SU-DHL-6 (cell line): ENCODE measurements at regions not wholly inside any gene's neighbourhood (a gene's known extent, or its start where the extent isn't known, plus 50 kb on each side); places are given as distances from the start of the nearest gene placed in this dataset.

ENCODE experiments used
- H2AFZ ChIP-seq: fragments of 200-600 bp; sonication (generic); 2 replicates; pipeline ENCODE4 v1.6.1; 2014; ENCODE audit warnings: low read depth, mild to moderate bottlenecking, moderate library complexity, mixed read lengths, antibody characterized with exemption, low read length; ENCODE audit not compliant: severe bottlenecking
- H3F3A ChIP-seq: fragments of 200-600 bp; shearing (Covaris generic); 2 replicates; pipeline ENCODE4 v1.6.0; 2016; ENCODE audit warnings: antibody characterized with exemption, mild to moderate bottlenecking; ENCODE audit not compliant: insufficient read depth
- H3K27ac ChIP-seq: fragments of 200-600 bp; sonication (generic); 2 replicates; pipeline ENCODE4 v1.5.1; 2016; ENCODE audit warnings: low read depth, mild to moderate bottlenecking, low read length, moderate library complexity, mixed read lengths
- H3K27me3 ChIP-seq: fragments of 200-600 bp; sonication (generic), shearing (Covaris generic); 2 replicates; pipeline ENCODE4 v1.6.0; 2014; ENCODE audit warnings: mild to moderate bottlenecking, low read length
- H3K36me3 ChIP-seq: fragments of 200-600 bp; sonication (generic); 2 replicates; pipeline ENCODE4 v1.6.1; 2014; ENCODE audit warnings: mild to moderate bottlenecking, low read length, mixed read lengths
- H3K4me2 ChIP-seq: fragments of 300-600, 200-600 bp; shearing (Covaris generic), sonication (generic); 2 replicates; pipeline ENCODE4 v1.6.0; 2014; ENCODE audit warnings: low read length, low read depth, mild to moderate bottlenecking; ENCODE audit not compliant: poor library complexity, severe bottlenecking
- H3K4me3 ChIP-seq: fragments of 200-600 bp; sonication (generic); 2 replicates; pipeline ENCODE4 v1.5.1; 2014; ENCODE audit warnings: antibody characterized with exemption, low read length, mild to moderate bottlenecking, mixed read lengths; ENCODE audit not compliant: insufficient read depth, poor library complexity, severe bottlenecking
- H3K79me2 ChIP-seq: fragments of 200-600 bp; sonication (generic); 2 replicates; pipeline ENCODE4 v1.6.1; 2014; ENCODE audit warnings: mild to moderate bottlenecking, low read length, moderate library complexity; ENCODE audit not compliant: insufficient read depth
- H3K9ac ChIP-seq: fragments of 200-600 bp; sonication (generic); 2 replicates; pipeline ENCODE4 v1.7.0; 2014; ENCODE audit warnings: mild to moderate bottlenecking, low read length
- H3K9me2 ChIP-seq: fragments of 200-600 bp; sonication (generic); replicated peaks from 2 replicates; pipeline ENCODE4 v1.6.1; 2014; ENCODE audit warnings: low read length; ENCODE audit not compliant: insufficient read depth
- H3K9me3 ChIP-seq: fragments of 200-600 bp; sonication (generic); 2 replicates; pipeline ENCODE4 v1.6.1; 2014; ENCODE audit warnings: low read length, mixed read lengths; ENCODE audit not compliant: insufficient read depth
- H4K20me1 ChIP-seq: fragments of 200-600 bp; sonication (generic); 2 replicates; pipeline ENCODE4 v1.6.1; 2014; ENCODE audit warnings: low read depth, mild to moderate bottlenecking, antibody characterized with exemption, low read length, moderate library complexity, mixed read lengths
- CTCF ChIP-seq: fragments of 200-600 bp; sonication (generic); IDR thresholded peaks from one replicate; pipeline ENCODE4 v1.5.1; 2017; ENCODE audit warnings: antibody characterized with exemption, mild to moderate bottlenecking, low read length, moderate library complexity; ENCODE audit not compliant: insufficient read depth, poor library complexity, severe bottlenecking
- EZH2phosphoT487 ChIP-seq: fragments of 200-600 bp; sonication (generic), shearing (Covaris generic); conservative IDR thresholded peaks from 2 replicates; pipeline ENCODE4 v1.6.1; 2018; ENCODE audit warnings: mild to moderate bottlenecking, antibody characterized with exemption, low read length, moderate library complexity, mixed read lengths

- Histone ChIP-seq H3K79me2 (no peaks in the 10 kb centered on the region), H3K9me3 (no peaks in the 10 kb centered on the region), H3K9ac (no peak overlapping the region), H3F3A (no peaks in the 10 kb centered on the region), H3K4me3 (no peak overlapping the region), H3K27me3 (no peaks in the 10 kb centered on the region), H2AFZ (no peak overlapping the region), H3K9me2 (no peaks in the 10 kb centered on the region), H3K36me3 (no peaks in the 10 kb centered on the region), H3K27ac (no peak overlapping the region), H4K20me1 (no peaks in the 10 kb centered on the region), H3K4me2 (no peak overlapping the region)
- TF ChIP-seq EZH2phosphoT487 (no peak), CTCF (no peak)
Measured at GRCh38 chr9:99614341-99614740, 207.3 kb upstream of the NR4A3 start.

GRCh38 chr9:99621040-99621439, 200.6 kb upstream of the NR4A3 start:
- no peaks in the 10 kb centered on the region for H3K27me3 ChIP-seq
- H3F3A ChIP-seq: no peaks in the 10 kb centered on the region
- H3K36me3 ChIP-seq: no peaks in the 10 kb centered on the region
- no peak overlapping the region for H3K27ac ChIP-seq
- no peak overlapping the region for H3K9ac ChIP-seq
- H3K9me3 ChIP-seq: no peaks in the 10 kb centered on the region
- H3K79me2 ChIP-seq: no peaks in the 10 kb centered on the region
- TF ChIP-seq CTCF: no peak
- TF ChIP-seq EZH2phosphoT487: no peak
- H3K4me2 ChIP-seq: no peak overlapping the region
- H4K20me1 ChIP-seq: no peaks in the 10 kb centered on the region
- H2AFZ ChIP-seq: no peak overlapping the region
- no peak overlapping the region for H3K4me3 ChIP-seq
- no peaks in the 10 kb centered on the region for H3K9me2 ChIP-seq

- H3K9me2 ChIP-seq: no peaks in the 10 kb centered on the region
- no peak overlapping the region for H3K27ac ChIP-seq
- H3K79me2 ChIP-seq: no peaks in the 10 kb centered on the region
- H2AFZ ChIP-seq: no peak overlapping the region
- no peaks in the 10 kb centered on the region for H3F3A ChIP-seq
- H3K4me3 ChIP-seq: no peak overlapping the region
- no peaks in the 10 kb centered on the region for H3K36me3 ChIP-seq
- no peaks in the 10 kb centered on the region for H3K9me3 ChIP-seq
- no peak overlapping the region for H3K4me2 ChIP-seq
- no peak overlapping the region for H3K9ac ChIP-seq
- TF ChIP-seq CTCF (no peak), EZH2phosphoT487 (no peak)
- H4K20me1 ChIP-seq: no peaks in the 10 kb centered on the region
- H3K27me3 ChIP-seq: no peaks in the 10 kb centered on the region
Measured at GRCh38 chr9:99622679-99623078, 199.0 kb upstream of the NR4A3 start.
